Chondrocyte (in vitro differentiated cells): ENCODE measurements at regions not wholly inside any gene's neighbourhood (a gene's known extent, or its start where the extent isn't known, plus 50 kb on each side); places are given as distances from the start of the nearest gene placed in this dataset.
A peak's percentile ranks its signal among the peaks of the same experiment; 100 is the strongest.

Experiments used
- DNase-seq: peaks from one replicate; pipeline ENCODE4 v3.0.0; 2021; ENCODE audit warnings: mixed read lengths, low spot score
- H3K27ac Mint-ChIP-seq: one replicate; pipeline ENCODE4 v1.8.0; 2021; ENCODE audit warnings: mild to moderate bottlenecking, moderate library complexity, mixed read lengths; ENCODE audit not compliant: unreplicated experiment
- H3K27me3 Mint-ChIP-seq: 2 replicates; pipeline ENCODE4 v1.8.0; 2021; ENCODE audit warnings: low read depth, mixed read lengths
- H3K36me3 Mint-ChIP-seq: 2 replicates; pipeline ENCODE4 v1.8.0; 2021; ENCODE audit warnings: low read depth, mixed read lengths
- H3K4me1 Mint-ChIP-seq: 2 replicates; pipeline ENCODE4 v1.8.0; 2021; ENCODE audit warnings: low read depth, mild to moderate bottlenecking, mixed read lengths
- H3K4me3 Mint-ChIP-seq: one replicate; pipeline ENCODE4 v1.8.0; 2021; ENCODE audit warnings: mild to moderate bottlenecking, moderate library complexity, mixed read lengths; ENCODE audit not compliant: unreplicated experiment
- H3K9me3 Mint-ChIP-seq: 2 replicates; pipeline ENCODE4 v1.8.0; 2021; ENCODE audit warnings: low read depth, mixed read lengths
- TF ChIP-seq, protein P1 (sequence below): fragments of 200-600 bp; sonication (generic); IDR thresholded peaks from 2 replicates; pipeline ENCODE4 v1.5.0; 2021; ENCODE audit warnings: antibody characterized with exemption, mild to moderate bottlenecking, moderate library complexity

DNA sequence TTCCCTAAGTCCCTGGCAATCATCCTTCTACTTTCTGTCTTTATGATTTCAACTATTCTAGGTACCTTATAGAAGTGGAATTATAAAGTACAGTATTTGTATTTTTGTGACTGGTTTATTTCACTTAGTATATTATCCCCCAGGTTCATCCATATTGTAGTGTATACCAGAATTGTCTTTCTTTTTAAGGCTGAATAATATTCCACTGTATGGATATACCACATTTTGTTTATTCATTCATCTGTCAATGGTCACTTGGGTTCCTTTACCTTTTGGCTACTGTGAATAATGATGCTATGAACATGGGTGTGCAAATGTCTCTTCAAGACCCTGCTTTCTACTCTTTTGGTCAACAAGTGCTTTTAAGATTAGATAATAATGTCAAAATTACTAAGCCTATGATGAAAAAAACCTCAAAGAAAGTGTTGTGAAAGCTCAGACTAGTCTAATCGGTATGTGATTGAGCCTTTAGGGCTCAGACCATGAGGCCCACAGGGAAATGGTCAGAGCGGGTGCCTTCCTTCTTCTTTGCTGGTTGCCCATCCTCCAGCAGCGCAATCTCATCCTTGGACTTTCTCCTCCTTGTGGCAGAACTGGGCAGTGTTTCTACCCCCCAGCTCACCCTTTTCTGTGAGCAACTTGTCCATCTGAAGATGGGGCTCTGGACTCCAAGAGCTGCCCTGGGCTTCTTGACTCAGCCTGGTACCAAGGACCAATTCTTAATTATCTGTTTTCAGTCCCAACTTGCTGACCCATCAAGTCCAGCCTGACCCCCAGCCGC is 105.4 kb downstream of the TTC8 start:
- Mint-ChIP-seq H3K9me3 (peaks cover 10% of the 10 kb centered on the region), H3K27ac (no peak overlapping the region), H3K36me3 (no peaks in the 10 kb centered on the region), H3K4me3 (no peak overlapping the region), H3K4me1 (peaks cover 21% of the 10 kb centered on the region), H3K27me3 (no peaks in the 10 kb centered on the region)
- TF ChIP-seq, protein P1, sequence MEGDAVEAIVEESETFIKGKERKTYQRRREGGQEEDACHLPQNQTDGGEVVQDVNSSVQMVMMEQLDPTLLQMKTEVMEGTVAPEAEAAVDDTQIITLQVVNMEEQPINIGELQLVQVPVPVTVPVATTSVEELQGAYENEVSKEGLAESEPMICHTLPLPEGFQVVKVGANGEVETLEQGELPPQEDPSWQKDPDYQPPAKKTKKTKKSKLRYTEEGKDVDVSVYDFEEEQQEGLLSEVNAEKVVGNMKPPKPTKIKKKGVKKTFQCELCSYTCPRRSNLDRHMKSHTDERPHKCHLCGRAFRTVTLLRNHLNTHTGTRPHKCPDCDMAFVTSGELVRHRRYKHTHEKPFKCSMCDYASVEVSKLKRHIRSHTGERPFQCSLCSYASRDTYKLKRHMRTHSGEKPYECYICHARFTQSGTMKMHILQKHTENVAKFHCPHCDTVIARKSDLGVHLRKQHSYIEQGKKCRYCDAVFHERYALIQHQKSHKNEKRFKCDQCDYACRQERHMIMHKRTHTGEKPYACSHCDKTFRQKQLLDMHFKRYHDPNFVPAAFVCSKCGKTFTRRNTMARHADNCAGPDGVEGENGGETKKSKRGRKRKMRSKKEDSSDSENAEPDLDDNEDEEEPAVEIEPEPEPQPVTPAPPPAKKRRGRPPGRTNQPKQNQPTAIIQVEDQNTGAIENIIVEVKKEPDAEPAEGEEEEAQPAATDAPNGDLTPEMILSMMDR = peak; percentile 32
- DNase-seq = no peak

DNA sequence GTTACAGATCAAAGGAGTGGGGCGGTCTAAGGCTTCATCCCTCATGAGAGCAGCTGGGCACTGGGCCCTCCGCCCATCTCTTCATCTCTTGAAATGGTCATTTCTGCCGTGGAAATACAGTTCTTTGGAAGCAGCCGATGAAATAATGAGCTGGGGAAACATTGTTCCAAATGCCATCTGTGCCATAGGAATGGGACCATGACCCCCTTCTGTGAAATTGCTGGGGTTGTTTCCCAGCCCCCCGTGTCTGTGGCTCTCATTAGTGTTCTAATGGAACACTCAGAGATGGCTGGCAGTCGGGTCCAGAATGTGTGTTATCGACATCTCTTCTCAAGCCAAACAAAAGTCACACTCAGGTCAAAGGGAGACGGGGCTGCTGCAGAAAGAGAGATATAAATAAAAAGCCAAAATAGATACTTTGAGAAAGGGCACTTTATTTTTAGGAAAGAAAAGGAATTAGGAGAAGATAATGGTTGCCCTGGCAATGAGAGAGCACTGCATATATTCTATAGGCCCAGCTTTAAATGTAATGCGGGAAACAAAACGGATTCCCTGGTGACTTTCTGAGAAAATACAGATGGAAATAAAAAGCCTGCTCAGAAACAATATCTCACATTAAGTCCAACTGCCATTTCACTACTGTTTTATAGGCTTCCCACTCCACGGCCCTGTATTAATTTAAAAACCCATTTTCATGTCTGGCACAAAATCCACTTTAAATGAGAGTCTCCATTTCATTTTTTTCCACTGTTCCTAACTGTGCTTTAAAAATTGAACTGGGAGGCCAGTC is 107.1 kb downstream of the TTC8 start:
- Mint-ChIP-seq H3K36me3 (no peaks in the 10 kb centered on the region), H3K27me3 (no peaks in the 10 kb centered on the region), H3K4me3 (no peak overlapping the region), H3K4me1 (peaks cover 23% of the 10 kb centered on the region), H3K9me3 (peaks cover 9% of the 10 kb centered on the region), H3K27ac (no peak overlapping the region)
- DNase-seq = no peak
- TF ChIP-seq, protein P1 = no peak

DNA sequence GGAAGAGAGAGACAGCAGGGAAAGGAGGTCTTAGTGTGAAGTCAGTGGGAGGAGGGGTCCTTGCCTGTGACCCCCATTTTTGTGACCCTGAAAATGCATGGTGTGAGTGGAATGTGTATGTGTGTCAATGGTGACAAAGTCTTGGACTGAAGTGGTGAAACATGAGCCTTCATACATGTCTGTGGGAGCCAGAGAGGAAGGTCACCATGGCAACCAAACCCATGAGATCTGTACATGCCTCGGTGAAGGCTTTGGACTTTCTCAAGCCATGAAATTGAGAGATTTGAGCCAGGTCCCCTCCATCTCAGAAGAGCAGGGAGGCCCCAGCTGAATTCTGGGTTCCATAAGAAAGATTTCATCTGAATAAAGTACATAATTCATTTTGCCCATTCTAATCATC is 108.7 kb downstream of the TTC8 start:
- H3K27me3 Mint-ChIP-seq = no peaks in the 10 kb centered on the region
- H3K27ac Mint-ChIP-seq = no peak overlapping the region
- DNase-seq = no peak
- H3K9me3 Mint-ChIP-seq = peaks cover 9% of the 10 kb centered on the region
- no peak overlapping the region for H3K4me3 Mint-ChIP-seq
- peaks cover 28% of the 10 kb centered on the region for H3K4me1 Mint-ChIP-seq
- no peaks in the 10 kb centered on the region for H3K36me3 Mint-ChIP-seq
- TF ChIP-seq, protein P1 = no peak

DNA sequence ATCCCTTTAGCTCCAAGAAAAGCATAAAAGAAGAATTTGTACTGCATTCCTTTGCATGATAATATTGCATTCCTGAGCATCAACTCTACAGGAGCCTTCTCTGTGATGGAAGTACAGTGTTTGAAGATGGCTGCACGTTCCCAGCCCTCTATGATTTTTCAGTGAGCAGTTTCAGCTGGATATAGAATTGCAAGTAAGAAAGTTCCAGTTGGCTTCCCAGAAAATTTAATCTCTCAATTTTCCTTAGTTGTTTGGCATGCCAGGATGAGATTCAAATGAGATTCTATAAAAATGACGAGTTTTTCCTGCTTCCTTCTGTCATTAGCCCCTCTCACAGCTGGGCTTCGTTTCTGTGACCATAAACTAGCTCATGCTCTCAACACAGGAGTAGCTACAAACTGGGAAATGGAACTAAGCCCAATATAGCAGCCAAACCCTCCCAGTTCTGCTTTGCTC is 109.9 kb downstream of the TTC8 start:
- Mint-ChIP-seq H3K9me3 (peaks cover 8% of the 10 kb centered on the region), H3K27me3 (no peaks in the 10 kb centered on the region), H3K4me3 (peak overlapping the region; percentile 1), H3K27ac (peak overlapping the region; percentile 50), H3K4me1 (peaks cover 28% of the 10 kb centered on the region), H3K36me3 (no peaks in the 10 kb centered on the region)
- TF ChIP-seq, protein P1 = no peak
- no peak for DNase-seq

DNA sequence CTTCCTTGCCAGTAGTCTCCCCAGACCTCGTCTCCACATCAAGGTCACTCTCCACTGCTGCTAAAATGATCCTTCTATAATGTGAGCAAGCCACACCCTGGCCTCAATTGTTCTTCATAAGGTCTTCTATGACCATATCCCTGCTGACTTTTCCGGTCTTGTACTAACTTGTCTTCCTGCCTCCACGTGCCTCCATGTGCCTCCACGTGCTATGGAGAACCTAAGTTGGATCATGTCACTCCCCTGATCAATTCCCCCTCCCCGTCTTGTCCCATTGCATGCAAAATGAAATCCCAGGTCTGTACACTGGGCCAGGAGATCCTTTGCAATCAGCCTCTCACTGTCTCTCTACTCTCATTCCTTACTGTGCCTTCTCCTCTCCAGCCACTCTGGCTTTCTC is 110.6 kb downstream of the TTC8 start:
- Mint-ChIP-seq H3K27me3 (no peaks in the 10 kb centered on the region), H3K4me3 (no peak overlapping the region), H3K9me3 (peaks cover 3% of the 10 kb centered on the region), H3K4me1 (peaks cover 28% of the 10 kb centered on the region), H3K27ac (no peak overlapping the region), H3K36me3 (no peaks in the 10 kb centered on the region)
- TF ChIP-seq, protein P1 = no peak
- no peak for DNase-seq
